ENCODE measurements at regions not wholly inside any gene's neighbourhood (a gene's known extent, or its start where the extent isn't known, plus 50 kb on each side); places are given as distances from the start of the nearest gene placed in this dataset.

DNA sequence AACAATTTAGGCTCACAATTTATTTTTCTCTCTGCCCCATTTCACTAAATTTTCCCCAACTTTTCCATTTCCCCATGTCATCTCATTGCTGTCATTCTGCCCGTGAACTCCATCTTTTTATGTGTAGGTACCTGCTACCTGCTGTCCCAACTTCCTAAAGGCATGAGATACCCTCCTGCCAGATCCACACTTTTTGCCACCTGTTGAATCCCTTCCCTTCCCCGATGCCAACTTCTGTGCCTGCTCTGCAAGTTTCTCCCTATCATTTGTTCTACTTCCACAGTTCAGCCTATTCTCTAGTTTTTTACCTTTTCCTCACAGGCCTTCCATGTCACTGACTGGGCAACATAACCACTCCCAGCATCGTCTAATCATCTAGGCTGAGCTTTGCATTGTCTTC lies 607.5 kb upstream of the KLF12 start:
- H3K9ac ChIP-seq (ENCODE audit: control insufficient read depth, insufficient read depth, low read length), result no peak overlapping the region
- no TSS peak for BruUV-seq (replicated peaks)
- no peak overlapping the region for H3K4me2 ChIP-seq (ENCODE audit: control insufficient read depth, insufficient read depth)
- no peaks in the 10 kb centered on the region for H3K79me2 ChIP-seq (ENCODE audit: control insufficient read depth, insufficient read depth, low read length)
- H2AFZ ChIP-seq (ENCODE audit: control insufficient read depth, low read depth, low read length), result no peak overlapping the region
- no peaks in the 10 kb centered on the region for H3K36me3 ChIP-seq (ENCODE audit: control insufficient read depth in 2 of 2, insufficient read depth in 2 of 2, low read length in 1 of 2)
- FAIRE-seq (no peak), DNase-seq (ENCODE audit: low read depth, low spot score) (no peak), ATAC-seq (no peak)
- H4K20me1 ChIP-seq (ENCODE audit: control insufficient read depth, insufficient read depth), result no peaks in the 10 kb centered on the region
- intact Hi-C loops (cut with micrococcal nuclease; ENCODE audit: unreplicated experiment), result no loop called here
- H3K4me1 ChIP-seq (ENCODE audit: control insufficient read depth, insufficient read depth, low read length), result no peaks in the 10 kb centered on the region
- RAD21 ChIA-PET (ENCODE audit: unreplicated experiment), result no interaction called here
- TF ChIP-seq, protein P1, sequence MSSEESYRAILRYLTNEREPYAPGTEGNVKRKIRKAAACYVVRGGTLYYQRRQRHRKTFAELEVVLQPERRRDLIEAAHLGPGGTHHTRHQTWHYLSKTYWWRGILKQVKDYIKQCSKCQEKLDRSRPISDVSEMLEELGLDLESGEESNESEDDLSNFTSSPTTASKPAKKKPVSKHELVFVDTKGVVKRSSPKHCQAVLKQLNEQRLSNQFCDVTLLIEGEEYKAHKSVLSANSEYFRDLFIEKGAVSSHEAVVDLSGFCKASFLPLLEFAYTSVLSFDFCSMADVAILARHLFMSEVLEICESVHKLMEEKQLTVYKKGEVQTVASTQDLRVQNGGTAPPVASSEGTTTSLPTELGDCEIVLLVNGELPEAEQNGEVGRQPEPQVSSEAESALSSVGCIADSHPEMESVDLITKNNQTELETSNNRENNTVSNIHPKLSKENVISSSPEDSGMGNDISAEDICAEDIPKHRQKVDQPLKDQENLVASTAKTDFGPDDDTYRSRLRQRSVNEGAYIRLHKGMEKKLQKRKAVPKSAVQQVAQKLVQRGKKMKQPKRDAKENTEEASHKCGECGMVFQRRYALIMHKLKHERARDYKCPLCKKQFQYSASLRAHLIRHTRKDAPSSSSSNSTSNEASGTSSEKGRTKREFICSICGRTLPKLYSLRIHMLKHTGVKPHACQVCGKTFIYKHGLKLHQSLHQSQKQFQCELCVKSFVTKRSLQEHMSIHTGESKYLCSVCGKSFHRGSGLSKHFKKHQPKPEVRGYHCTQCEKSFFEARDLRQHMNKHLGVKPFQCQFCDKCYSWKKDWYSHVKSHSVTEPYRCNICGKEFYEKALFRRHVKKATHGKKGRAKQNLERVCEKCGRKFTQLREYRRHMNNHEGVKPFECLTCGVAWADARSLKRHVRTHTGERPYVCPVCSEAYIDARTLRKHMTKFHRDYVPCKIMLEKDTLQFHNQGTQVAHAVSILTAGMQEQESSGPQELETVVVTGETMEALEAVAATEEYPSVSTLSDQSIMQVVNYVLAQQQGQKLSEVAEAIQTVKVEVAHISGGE (CRISPR knock-in tag; IDR thresholded peaks at IDR 0.05), result no peak
- TF ChIP-seq DPF2 (IDR thresholded peaks at IDR 0.05), result no peak
- TF ChIP-seq, protein P2, sequence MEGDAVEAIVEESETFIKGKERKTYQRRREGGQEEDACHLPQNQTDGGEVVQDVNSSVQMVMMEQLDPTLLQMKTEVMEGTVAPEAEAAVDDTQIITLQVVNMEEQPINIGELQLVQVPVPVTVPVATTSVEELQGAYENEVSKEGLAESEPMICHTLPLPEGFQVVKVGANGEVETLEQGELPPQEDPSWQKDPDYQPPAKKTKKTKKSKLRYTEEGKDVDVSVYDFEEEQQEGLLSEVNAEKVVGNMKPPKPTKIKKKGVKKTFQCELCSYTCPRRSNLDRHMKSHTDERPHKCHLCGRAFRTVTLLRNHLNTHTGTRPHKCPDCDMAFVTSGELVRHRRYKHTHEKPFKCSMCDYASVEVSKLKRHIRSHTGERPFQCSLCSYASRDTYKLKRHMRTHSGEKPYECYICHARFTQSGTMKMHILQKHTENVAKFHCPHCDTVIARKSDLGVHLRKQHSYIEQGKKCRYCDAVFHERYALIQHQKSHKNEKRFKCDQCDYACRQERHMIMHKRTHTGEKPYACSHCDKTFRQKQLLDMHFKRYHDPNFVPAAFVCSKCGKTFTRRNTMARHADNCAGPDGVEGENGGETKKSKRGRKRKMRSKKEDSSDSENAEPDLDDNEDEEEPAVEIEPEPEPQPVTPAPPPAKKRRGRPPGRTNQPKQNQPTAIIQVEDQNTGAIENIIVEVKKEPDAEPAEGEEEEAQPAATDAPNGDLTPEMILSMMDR (IDR thresholded peaks at IDR 0.05 in 2 of 3, conservative IDR thresholded peaks at IDR 0.05 in 1 of 3; ENCODE audit: control insufficient read depth in 2 of 3, extremely low read depth in 1 of 3, insufficient read depth in 1 of 3, low read depth in 3 of 3, low read length in 3 of 3), result no peak
- POLR2A ChIA-PET, result no interaction called here
- CTCF ChIA-PET, result interaction anchor here (0.8 kb wide), 1 partner anchor 10 kb away, joined by 3 read pairs; no protein-coding TSS in a partner anchor
- no peak overlapping the region for H3K4me3 ChIP-seq
- WGBS (ENCODE audit: insufficient coverage, insufficient replicate concordance, low lambda C conversion rate, missing lambda C conversion rate), result 10% methylated on average over 3 of the region's 3 CpGs
- no peak overlapping the region for H3K27ac ChIP-seq (ENCODE audit: control insufficient read depth, insufficient read depth)
- H3K27me3 ChIP-seq (replicated peaks in 1 of 2; ENCODE audit: control insufficient read depth in 2 of 2, insufficient read depth in 2 of 2, low read length in 1 of 2), result no peaks in the 10 kb centered on the region
- in situ Hi-C loops (cut with MboI), result no loop called here
- SMC1A ChIA-PET (ENCODE audit: uncharacterized antibody, unreplicated experiment), result no interaction called here
- H3K9me3 ChIP-seq (replicated peaks; ENCODE audit: control insufficient read depth, insufficient read depth, low read length), result no peaks in the 10 kb centered on the region
